GM21717 (cell line): ENCODE measurements at regions not wholly inside any gene's neighbourhood (a gene's known extent, or its start where the extent isn't known, plus 50 kb on each side); places are given as distances from the start of the nearest gene placed in this dataset.
"Not testable (repeated sequence)": the region's sequence is repeated elsewhere in the genome, so short reads cannot be mapped to it uniquely, and the experiment has no call there.

ENCODE experiments used
- ATAC-seq: cut with Tn5 transposase; IDR thresholded peaks from one replicate; pipeline ENCODE4 v1.9.1; 2021; ENCODE audit warnings: mild to moderate bottlenecking, moderate library complexity; ENCODE audit not compliant: unreplicated experiment

DNA sequence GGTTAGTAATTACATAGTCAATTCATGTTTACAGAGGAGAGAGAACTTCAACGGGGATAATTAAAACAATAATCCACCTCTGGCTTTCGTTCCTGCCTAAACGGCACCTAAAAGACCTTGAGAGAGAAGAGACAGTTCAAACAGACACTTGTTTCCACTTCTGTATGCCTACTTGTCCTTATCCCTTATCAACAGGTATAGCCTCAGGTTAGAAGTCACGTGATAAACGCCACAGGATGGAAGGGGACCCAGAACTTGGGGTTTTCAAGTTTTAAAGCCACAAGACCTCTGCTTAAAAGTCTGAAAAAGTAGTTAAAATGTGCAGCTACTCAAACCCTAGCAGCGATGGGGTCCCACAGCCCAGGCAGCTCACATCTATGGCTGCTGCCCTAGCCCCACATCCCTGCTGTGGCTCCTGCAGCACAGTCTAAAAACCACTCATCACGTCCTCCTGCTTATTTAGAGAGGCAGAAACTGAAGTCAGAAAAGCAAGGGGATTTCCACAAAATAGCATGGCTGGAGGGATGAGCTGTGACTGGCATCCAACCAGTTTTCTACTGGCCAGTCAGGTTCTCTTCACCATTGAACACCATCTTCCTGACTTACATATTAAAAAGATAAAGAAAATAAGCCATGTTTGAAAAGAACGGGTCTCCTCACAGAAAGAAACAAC, 51.2 kb upstream of the SEC16B start:
- no peak for ATAC-seq

DNA sequence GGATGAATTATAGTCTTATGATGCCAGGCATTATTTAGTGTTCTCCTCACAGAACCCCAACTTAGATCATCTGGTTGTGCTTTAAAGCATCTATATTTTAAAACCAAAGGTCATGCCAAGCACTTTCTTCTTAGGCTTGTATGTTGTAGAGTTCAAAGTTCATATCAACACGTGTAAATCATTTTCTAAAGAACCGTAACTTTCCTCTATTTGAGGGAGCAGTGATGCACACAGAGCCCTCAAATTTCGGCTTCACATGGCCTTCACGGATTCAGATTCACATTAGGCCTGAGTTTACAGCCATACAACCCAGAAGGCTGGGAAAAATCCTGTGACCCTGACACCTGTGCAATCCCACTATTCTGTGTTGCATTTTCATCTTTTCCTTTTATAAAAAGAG, 52.1 kb upstream of the SEC16B start:
- no peak for ATAC-seq

DNA sequence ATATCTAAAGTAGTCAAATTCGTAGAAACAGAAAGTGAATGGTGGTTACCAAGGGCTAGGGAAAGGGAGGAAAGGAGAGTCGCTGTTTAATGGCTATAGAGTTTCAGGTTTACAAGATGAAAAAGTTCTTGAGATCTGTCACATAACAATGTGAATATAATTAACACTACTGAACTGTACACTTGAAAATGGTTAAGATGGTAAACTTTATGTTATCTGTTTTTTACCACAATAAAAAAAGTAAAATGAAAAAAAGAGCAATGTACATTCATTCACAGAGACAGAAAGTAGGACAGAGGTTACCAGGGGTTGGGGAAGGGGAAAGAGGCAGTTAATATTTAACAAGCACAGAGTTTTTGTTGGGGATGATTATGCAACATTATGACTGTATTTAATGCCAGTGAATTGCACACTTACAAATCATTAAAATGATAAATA, 53.3 kb upstream of the SEC16B start:
- no peak for ATAC-seq

DNA sequence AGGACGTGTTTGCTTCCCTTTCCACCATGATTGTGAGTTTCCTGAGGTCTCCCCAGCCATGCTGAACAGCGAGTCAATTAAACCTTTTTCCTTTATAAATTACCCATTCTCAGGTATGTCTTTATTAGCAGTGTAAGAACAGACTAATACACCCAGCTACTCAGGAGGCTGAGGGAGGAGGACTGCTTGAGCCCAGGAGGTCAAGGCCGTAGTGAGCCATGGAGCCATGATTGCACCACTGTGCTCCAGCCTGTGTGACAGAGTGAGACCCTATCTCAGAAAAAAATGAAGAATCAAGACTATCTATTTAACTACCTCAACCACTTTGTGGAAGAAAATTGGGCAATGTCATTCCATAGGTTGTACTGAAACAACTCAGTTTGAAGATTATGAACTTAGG, 54.6 kb upstream of the SEC16B start:
- ATAC-seq, result no peak

DNA sequence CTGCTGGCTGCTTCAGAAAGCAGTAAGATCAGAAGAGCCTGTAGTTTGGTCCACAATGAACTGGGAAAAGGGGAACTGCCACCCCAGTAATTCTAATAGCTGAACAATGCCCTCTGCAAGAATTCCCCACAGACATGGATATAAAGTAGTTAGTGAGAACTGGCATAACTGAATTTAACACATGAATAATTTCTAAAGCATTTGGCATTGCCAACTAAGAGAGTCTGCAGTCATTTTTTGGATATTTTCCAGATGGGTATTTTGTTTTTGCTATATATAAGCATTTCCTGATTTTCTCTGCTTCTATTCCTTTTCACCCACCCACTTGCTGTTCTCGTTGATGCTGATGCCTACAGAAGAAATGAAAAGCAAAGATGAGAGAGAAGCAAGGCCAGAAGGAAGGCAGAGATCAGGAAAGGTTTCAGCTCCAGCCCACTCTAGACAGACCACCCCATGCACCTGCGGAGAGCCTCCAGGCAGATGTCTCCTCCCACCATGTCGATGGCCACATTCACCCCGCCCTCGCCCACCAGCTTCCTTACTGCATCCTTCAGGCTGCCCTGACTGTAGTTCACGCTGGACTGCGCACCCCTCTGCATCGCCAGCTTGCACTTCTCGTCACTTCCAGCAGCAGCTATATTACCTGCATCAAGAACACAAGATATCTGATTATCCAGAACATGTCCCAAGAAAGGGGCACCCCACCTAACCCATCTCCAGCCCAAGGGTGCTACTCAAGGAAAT, 55.9 kb upstream of the SEC16B start:
- no peak for ATAC-seq

DNA sequence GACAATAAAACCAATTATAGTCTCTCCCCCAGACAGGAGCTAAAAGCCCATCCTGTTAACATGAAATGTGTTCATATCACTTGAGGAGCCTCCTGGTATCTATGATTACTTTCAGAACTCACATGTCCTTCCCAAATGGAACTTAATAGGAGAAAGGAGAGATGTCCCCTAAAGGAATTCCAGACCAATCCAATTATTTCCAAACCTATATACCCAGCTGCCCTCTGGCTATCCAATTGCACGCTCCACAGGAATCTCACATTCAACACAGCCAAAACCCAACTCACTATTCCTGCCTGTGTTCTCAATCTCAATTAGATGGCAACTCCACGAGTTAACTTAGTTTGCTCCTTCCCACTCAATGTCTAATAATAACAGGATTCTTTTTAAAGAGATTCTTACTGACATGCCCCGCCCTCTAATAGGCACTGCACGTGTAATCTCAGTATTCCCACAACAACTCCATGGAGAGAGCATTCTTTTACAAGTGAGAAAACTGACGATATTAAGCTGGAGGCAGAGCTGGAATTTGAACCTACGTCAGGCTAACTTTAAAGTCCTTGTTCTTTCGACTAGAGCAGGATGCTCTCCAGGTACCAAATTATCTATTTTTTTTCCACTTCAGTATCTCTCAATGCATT, 59.1 kb upstream of the SEC16B start:
- no peak for ATAC-seq

DNA sequence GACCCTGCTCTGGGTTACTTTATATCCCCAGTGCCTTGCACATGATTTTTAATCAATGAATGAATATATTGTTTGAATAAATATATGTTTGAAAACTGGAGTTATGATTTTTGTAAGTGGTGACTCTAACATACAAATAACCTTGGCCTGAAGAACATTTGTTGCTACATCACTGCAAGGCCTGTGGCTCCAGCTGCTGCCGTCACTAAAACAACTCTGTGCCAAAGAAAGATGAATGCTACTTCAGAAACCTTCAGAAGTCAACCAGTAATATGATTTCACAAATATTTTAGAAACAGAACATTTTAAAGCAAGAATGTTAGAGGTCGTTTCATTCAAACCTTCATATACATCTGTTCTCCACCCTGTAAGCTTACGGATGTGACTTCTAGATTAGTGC, 60.6 kb upstream of the SEC16B start:
- ATAC-seq, result no peak

DNA sequence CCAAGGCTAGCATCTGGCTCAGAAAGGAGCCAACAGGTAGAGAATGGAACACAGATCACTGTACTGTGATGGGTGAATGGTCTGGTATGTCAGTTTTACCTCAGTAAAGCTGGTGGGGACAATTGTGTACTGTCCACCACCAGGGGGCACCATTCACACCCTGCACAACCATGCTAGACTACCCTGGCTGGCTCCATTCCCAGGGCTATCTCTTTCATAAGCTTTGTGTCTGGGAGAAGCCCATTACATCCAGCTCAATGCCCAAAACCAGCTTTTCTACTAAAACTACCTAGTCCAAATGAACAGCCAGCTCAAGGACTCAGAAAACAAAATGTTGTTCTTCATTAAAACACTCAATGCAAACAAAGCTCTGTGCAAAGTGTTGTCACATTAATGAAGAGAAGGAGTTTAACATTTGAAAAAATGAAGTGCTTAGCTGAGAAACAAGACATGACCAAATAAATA, 62.0 kb upstream of the RASAL2 start:
- peak; percentile 73 for ATAC-seq

DNA sequence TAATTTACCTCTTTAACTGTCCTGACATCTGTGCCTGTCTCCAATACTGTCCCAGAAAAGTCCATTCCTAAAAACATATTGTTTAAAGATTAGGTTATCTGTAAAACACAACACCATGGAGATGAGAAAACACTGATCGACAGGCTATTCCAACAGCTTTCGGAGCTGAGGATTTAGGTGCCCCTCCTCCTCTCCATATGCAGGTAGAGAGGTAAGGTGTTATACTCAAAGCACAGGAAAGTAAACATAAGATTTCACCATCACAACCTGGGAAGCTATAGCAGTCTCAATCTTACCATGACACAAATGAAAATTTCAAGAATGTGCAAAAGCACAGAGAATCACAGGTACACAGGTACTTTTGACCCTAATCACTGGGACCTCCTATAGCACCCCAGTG, 60.9 kb upstream of the RASAL2 start:
- no peak for ATAC-seq

DNA sequence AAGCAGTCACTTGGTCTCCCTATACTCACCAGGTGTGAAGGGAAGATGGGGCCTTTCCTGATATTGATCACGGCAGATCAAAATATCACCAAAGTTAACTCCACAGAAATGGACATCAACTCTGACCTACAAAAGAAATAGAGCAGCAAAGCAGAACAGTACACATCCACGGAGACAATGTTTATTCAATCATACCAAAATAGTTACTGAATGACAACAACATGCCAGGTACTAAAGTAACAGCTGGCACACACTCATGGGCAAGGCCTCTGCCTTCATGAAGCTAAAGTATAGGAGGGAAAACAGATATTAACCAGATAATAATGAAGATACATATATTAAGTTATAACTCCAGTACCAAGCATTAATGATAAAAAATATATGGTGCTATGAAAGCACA, 59.2 kb upstream of the RASAL2 start:
- ATAC-seq, result no peak

DNA sequence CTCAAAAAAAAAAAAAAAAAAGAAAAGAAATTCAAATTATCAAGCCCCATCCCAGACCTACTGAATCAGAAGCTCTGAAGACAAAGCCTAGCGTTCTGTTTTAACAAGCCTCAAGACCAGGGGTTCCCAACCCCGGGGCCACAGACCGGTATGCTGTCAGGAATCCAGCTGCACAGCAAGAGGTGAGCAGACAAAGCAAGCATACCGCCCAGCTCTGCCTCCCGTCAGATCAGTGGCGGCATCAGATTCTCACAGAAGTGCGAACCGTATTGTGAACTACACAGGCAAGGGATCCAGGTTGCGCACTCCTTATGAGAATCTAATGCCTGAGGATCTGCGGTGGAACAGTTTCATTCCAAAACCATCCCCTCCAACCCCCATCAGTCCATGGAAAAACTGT, 57.8 kb upstream of the RASAL2 start:
- no peak for ATAC-seq

DNA sequence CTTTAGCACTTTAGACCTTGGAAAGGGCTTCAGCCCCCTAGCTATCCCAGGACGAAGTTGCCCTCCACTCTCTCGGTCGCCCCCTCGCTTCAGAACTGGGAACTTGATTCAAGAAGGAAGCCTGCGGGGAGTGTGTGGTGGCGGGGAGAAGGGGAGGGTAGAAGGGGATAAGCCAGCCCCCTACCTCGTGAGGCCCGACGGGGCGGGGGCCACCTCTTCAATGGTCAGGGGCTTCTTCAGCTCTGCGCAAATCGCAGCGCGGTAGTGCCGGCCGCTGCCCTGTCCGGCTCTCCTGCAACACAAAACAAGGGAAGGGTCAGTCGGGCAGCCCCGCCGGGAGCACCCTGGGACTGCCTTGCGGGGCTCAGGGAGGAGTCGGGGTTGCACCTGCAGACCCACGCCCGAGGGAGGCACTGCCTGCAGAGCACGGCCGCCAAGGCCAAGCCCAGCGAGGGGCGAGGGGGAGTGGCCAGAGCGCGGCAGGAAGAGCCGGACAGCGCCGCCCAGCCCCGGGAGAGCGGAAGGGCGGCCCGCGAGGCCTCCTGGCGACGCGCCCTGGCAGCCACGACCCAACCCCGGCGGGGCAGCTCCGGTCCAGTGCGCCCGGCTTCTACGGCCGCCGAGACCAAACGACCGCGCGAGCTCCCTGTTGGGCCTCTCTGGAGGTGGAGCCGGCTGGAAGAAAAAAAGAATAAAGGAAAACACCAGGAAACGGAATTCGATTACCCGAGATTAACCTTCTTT, 56.2 kb upstream of the RASAL2 start:
- ATAC-seq, result no peak

DNA sequence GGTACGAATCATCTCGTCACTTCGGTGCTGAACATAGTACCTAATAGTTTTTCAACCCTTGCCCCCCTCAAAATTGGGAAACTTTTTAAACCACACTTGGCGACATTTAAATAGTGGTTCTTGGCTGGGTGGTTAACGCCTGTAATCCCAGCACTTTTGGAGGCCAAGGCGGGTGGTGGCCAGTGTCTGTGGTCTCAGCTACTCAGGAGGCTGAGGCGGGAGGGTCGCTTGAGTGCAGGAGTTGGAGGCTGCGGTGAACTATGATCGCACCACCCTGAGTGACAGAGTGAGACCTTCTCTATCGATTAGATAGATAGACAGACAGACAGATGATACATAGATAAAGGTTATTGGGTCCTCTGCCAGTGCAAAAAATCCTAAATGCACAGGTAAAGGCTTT, 55.5 kb upstream of the RASAL2 start:
- ATAC-seq, result no peak

DNA sequence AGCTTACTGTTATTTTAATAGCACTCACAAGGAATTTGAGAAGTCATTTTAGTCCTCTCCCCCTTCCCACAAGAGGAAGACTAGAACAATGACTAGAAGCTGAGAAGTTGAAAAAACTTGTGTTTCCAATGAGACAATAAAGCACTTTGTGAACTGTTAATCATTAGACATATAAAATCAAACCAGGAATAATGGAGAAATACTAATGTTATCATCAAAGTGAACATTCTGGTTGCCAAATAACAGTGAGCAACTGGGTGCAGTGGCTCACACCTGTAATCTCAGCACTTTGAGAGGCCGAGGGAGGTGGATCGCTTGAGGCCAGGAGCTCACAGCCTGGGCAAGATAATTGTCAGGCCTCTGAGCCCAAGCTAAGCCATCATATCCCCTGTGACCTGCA, 54.0 kb upstream of the RASAL2 start:
- ATAC-seq, result no peak

DNA sequence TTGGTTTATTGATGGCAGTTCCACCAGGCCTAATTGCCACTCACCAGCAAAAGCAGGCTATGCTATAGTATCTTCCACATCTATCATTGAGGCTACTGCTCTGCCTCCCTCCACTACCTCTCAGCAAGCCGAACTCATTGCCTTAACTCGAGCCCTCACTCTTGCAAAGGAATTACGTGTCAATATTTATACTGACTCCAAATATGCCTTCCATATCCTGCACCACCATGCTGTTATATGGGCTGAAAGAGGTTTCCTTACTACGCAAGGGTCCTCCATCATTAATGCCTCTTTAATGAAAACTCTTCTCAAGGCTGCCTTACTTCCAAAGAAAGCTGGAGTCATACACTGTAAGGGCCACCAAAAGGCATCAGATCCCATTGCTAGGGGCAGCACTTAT, 50.0 kb upstream of the RASAL2 start:
- ATAC-seq, result not testable (repeated sequence)
